ENCODE measurements at regions not wholly inside any gene's neighbourhood (a gene's known extent, or its start where the extent isn't known, plus 50 kb on each side); places are given as distances from the start of the nearest gene placed in this dataset.

DNA sequence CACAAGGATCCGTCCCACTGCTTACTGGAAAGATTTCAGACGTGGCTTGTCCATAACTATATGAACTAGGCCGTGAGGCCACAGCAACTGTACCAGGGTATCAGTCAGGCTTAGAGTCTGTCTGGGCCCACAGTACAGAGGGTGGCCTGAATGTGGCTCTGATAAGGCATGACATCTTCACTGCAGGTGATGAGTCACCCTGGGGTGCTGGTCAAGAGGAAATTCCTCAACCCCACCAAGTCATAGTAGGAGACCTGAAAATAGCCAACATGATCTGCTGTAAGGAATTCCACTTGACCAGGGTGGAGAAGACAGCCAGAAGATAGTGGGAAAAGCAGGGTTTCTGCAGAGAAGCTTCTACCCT lies 107.7 kb downstream of the INHBB start:
- Histone ChIP-seq H2AFZ (ENCODE audit: low read length) (no peak overlapping the region), H2BK12ac (ENCODE audit: insufficient read length, low read depth, low read length) (no peak overlapping the region), H3K79me1 (ENCODE audit: insufficient read depth, low read depth, low read length, poor library complexity, severe bottlenecking) (no peaks in the 10 kb centered on the region), H3K4ac (ENCODE audit: low read depth, low read length) (no peak overlapping the region), H3K18ac (ENCODE audit: insufficient read length, low read depth, low read length) (no peak overlapping the region), H4K20me1 (ENCODE audit: control insufficient read depth, insufficient read depth, insufficient read length) (no peaks in the 10 kb centered on the region), H3K23me2 (ENCODE audit: insufficient read length, low read depth, low read length, poor library complexity, severe bottlenecking) (no peaks in the 10 kb centered on the region), H2BK20ac (ENCODE audit: low read depth, low read length, poor library complexity, severe bottlenecking) (no peak overlapping the region), H4K91ac (ENCODE audit: insufficient read length, low read depth, low read length) (no peak overlapping the region), H4K5ac (ENCODE audit: insufficient read length, low read depth, low read length) (no peak overlapping the region), H3K9me3 (ENCODE audit: control insufficient read depth, low read depth, low read length) (no peaks in the 10 kb centered on the region), H2BK120ac (ENCODE audit: low read depth, low read length, poor library complexity, severe bottlenecking) (no peak overlapping the region), H3K27ac (ENCODE audit: insufficient read length, low read depth, low read length) (no peak overlapping the region), H3K4me1 (ENCODE audit: insufficient read depth, low read length) (no peaks in the 10 kb centered on the region), H3K9ac (ENCODE audit: extremely low read depth, insufficient read length, low read length) (no peak overlapping the region), H2AK5ac (ENCODE audit: insufficient read length, low read length) (no peak overlapping the region), H4K8ac (replicated peaks; ENCODE audit: insufficient read length, low read depth, low read length) (no peak overlapping the region), H3K23ac (ENCODE audit: insufficient read length, low read depth, low read length) (no peak overlapping the region), H3K79me2 (ENCODE audit: insufficient read depth, low read length) (no peaks in the 10 kb centered on the region), H3T11ph (ENCODE audit: low read length) (no peak overlapping the region), H3K56ac (ENCODE audit: insufficient read length, low read depth, low read length) (no peak overlapping the region), H3K27me3 (ENCODE audit: insufficient read depth, low read length) (no peaks in the 10 kb centered on the region; the same call in 1 of the 2 replicates), H2BK5ac (ENCODE audit: insufficient read length, low read length) (no peak overlapping the region), H3K14ac (ENCODE audit: insufficient read depth, low read length) (no peak overlapping the region), H2BK15ac (ENCODE audit: low read depth, low read length) (no peak overlapping the region), H3K4me2 (ENCODE audit: insufficient read depth, insufficient read length, low read length) (no peak overlapping the region)
- DNase-seq = no peak
- TF ChIP-seq, protein P1, sequence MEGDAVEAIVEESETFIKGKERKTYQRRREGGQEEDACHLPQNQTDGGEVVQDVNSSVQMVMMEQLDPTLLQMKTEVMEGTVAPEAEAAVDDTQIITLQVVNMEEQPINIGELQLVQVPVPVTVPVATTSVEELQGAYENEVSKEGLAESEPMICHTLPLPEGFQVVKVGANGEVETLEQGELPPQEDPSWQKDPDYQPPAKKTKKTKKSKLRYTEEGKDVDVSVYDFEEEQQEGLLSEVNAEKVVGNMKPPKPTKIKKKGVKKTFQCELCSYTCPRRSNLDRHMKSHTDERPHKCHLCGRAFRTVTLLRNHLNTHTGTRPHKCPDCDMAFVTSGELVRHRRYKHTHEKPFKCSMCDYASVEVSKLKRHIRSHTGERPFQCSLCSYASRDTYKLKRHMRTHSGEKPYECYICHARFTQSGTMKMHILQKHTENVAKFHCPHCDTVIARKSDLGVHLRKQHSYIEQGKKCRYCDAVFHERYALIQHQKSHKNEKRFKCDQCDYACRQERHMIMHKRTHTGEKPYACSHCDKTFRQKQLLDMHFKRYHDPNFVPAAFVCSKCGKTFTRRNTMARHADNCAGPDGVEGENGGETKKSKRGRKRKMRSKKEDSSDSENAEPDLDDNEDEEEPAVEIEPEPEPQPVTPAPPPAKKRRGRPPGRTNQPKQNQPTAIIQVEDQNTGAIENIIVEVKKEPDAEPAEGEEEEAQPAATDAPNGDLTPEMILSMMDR (conservative IDR thresholded peaks at IDR 0.05) = no peak
- WGBS (ENCODE audit: extremely low coverage, insufficient read length, low lambda C conversion rate) = no CpG with 5 or more reads among the region's 3 CpGs
- no peak overlapping the region for H3K27ac Mint-ChIP-seq
- H3K9me3 Mint-ChIP-seq = peaks cover 11 to 13% of the 10 kb centered on the region in 2 experiments
- no peaks in the 10 kb centered on the region; a peak in 1 of 4 replicates for H3K4me1 Mint-ChIP-seq
- H3K27me3 Mint-ChIP-seq (ENCODE audit: low read depth) = peaks cover 99% of the 10 kb centered on the region
- H3K36me3 Mint-ChIP-seq (ENCODE audit: insufficient read depth in 1 of 3, low read depth in 3 of 3) = no peaks in the 10 kb centered on the region
- H3K4me3 Mint-ChIP-seq = no peak overlapping the region

Measured in H9 (cell line).